GM18508 (cell line): ENCODE measurements at regions not wholly inside any gene's neighbourhood (a gene's known extent, or its start where the extent isn't known, plus 50 kb on each side); places are given as distances from the start of the nearest gene placed in this dataset.

Source experiments
- ATAC-seq: cut with Tn5 transposase; IDR thresholded peaks from one replicate; pipeline ENCODE4 v1.9.1; 2021; ENCODE audit warnings: moderate number of reproducible peaks; ENCODE audit not compliant: insufficient read depth, unreplicated experiment

GRCh38 chr4:38570647-38571276 is 93.2 kb upstream of the KLF3 start:
- ATAC-seq: no peak

- no peak for ATAC-seq
Measured at GRCh38 chr4:38572793-38573192, 91.2 kb upstream of the KLF3 start.

GRCh38 chr4:38574559-38575333 is 89.3 kb upstream of the KLF3 start:
- no peak for ATAC-seq

GRCh38 chr4:38576767-38577166 is 87.2 kb upstream of the KLF3 start:
- no peak for ATAC-seq

GRCh38 chr4:38577462-38577861 is 86.5 kb upstream of the KLF3 start:
- no peak for ATAC-seq

- ATAC-seq: no peak
Measured at GRCh38 chr4:38581426-38582106, 82.4 kb upstream of the KLF3 start.

GRCh38 chr4:38582445-38582844 is 81.6 kb upstream of the KLF3 start:
- ATAC-seq: no peak

- ATAC-seq: no peak
Measured at GRCh38 chr4:38582889-38583470, 81.0 kb upstream of the KLF3 start.

- ATAC-seq: no peak
Measured at GRCh38 chr4:38585871-38586270, 78.1 kb upstream of the KLF3 start.

GRCh38 chr4:38587106-38587505 is 76.9 kb upstream of the KLF3 start:
- ATAC-seq: no peak

GRCh38 chr4:38590046-38590445 is 74.0 kb upstream of the KLF3 start:
- ATAC-seq: no peak

GRCh38 chr4:38591617-38592337 is 72.2 kb upstream of the KLF3 start:
- no peak for ATAC-seq

GRCh38 chr4:38598489-38598888 is 65.5 kb upstream of the KLF3 start:
- no peak for ATAC-seq

- no peak for ATAC-seq
Measured at GRCh38 chr4:38600575-38600974, 63.4 kb upstream of the KLF3 start.

- no peak for ATAC-seq
Measured at GRCh38 chr4:38601244-38601915, 62.6 kb upstream of the KLF3 start.

- ATAC-seq: no peak
Measured at GRCh38 chr4:38601916-38602291, 62.1 kb upstream of the KLF3 start.

- ATAC-seq: no peak
Measured at GRCh38 chr4:38603652-38604051, 60.3 kb upstream of the KLF3 start.

- ATAC-seq: no peak
Measured at GRCh38 chr4:38605181-38605752, 58.7 kb upstream of the KLF3 start.

GRCh38 chr4:38605753-38606586 is 58.0 kb upstream of the KLF3 start:
- no peak for ATAC-seq
